HFFc6 (cell line): ENCODE measurements at regions not wholly inside any gene's neighbourhood (a gene's known extent, or its start where the extent isn't known, plus 50 kb on each side); places are given as distances from the start of the nearest gene placed in this dataset.

Experiments
- DNase-seq: peaks from one replicate; pipeline ENCODE4 v3.0.0-alpha.2; 2018
- H3K27ac Mint-ChIP-seq: 2 replicates; pipeline ENCODE4 v1.8.0; 2020; ENCODE audit warnings: mild to moderate bottlenecking, mixed read lengths
- H3K27me3 Mint-ChIP-seq: 2 replicates; pipeline ENCODE4 v1.8.0; 2021; ENCODE audit warnings: mild to moderate bottlenecking, moderate library complexity, mixed read lengths; ENCODE audit not compliant: insufficient read depth
- H3K36me3 Mint-ChIP-seq: 2 replicates; pipeline ENCODE4 v1.8.0; 2021; ENCODE audit warnings: low read depth, mixed read lengths
- H3K4me1 Mint-ChIP-seq: 2 replicates; pipeline ENCODE4 v1.8.0; 2020; ENCODE audit warnings: low read depth, mixed read lengths
- H3K4me3 Mint-ChIP-seq: 2 replicates; pipeline ENCODE4 v1.8.0; 2020; ENCODE audit warnings: mild to moderate bottlenecking, moderate library complexity, mixed read lengths
- H3K9me3 Mint-ChIP-seq: 2 replicates; pipeline ENCODE4 v1.8.0; 2020; ENCODE audit warnings: mild to moderate bottlenecking, mixed read lengths
- TF ChIP-seq, protein P1 (sequence below): fragments of 200-600 bp; sonication (generic); IDR thresholded peaks from 2 replicates; pipeline ENCODE4 v1.5.0; 2021; ENCODE audit warnings: antibody characterized with exemption, mild to moderate bottlenecking

DNA sequence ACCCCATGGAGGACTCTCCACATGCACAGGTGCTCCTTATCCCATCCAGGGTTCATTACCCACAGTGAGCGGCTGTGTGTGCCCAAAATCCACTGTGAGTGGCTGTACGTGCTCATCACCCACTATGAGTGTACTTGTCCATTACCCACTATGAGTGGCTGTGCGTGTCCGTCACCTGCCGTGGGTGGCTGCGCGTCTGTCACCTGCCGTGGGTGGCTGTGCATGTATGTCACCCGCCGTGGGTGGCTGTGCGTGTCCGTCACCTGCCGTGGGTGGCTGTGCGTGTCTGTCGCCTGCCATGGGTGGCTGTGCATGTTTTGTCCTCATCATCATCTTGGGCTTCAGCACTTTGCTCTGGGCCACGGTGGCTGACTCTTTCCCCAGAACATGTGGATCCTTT is 78.6 kb upstream of the FN1 start:
- no peaks in the 10 kb centered on the region for H3K36me3 Mint-ChIP-seq
- H3K4me3 Mint-ChIP-seq, result no peak overlapping the region
- TF ChIP-seq, protein P1, sequence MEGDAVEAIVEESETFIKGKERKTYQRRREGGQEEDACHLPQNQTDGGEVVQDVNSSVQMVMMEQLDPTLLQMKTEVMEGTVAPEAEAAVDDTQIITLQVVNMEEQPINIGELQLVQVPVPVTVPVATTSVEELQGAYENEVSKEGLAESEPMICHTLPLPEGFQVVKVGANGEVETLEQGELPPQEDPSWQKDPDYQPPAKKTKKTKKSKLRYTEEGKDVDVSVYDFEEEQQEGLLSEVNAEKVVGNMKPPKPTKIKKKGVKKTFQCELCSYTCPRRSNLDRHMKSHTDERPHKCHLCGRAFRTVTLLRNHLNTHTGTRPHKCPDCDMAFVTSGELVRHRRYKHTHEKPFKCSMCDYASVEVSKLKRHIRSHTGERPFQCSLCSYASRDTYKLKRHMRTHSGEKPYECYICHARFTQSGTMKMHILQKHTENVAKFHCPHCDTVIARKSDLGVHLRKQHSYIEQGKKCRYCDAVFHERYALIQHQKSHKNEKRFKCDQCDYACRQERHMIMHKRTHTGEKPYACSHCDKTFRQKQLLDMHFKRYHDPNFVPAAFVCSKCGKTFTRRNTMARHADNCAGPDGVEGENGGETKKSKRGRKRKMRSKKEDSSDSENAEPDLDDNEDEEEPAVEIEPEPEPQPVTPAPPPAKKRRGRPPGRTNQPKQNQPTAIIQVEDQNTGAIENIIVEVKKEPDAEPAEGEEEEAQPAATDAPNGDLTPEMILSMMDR, result no peak
- no peaks in the 10 kb centered on the region for H3K27me3 Mint-ChIP-seq
- no peak overlapping the region for H3K27ac Mint-ChIP-seq
- no peaks in the 10 kb centered on the region for H3K9me3 Mint-ChIP-seq
- no peak for DNase-seq
- no peaks in the 10 kb centered on the region for H3K4me1 Mint-ChIP-seq

DNA sequence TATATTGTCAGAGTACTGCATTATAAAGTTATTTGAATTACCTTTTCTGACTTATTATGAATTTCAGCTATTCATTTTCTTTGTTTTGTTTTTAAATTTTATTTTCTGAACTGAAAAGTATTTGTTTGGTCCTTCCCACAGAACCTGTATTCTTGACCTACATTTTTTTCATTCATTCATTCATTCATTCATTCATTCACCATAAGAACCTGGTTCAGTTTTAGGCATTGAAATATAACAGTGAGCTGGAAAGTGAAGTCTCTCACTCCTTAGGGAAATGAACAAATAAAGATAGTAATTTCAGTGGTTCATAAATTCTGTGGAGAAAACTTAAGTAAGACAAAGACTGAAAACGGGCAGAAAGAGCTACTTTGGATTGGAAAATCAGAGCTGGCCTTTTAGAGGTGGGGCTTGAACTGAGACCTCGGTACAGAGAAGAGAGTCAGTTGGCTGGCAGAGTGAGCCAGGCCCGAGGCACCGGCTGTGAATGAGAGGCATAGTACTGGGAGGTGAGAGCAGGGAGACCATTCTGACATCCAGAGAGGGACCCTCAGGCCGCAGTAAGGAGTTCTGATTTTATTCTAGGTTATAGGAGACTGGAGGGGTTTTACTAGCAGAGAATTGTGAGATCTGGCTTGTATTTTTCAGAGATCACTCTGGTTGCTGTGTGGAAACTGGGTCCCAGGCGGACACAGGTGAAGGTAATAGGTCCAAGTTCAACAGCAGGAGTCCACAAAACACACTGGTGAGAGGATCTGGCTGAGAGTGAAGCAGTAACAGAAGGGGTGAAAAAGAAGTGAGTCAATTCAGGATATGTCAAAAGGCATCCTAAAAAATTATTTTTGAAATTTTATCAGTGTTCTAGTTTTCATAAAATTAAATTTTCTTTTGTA is 75.8 kb upstream of the FN1 start:
- H3K27me3 Mint-ChIP-seq, result no peaks in the 10 kb centered on the region
- no peaks in the 10 kb centered on the region for H3K9me3 Mint-ChIP-seq
- H3K36me3 Mint-ChIP-seq, result no peaks in the 10 kb centered on the region
- DNase-seq, result no peak
- H3K4me1 Mint-ChIP-seq, result peaks cover 14% of the 10 kb centered on the region
- H3K27ac Mint-ChIP-seq, result no peak overlapping the region
- TF ChIP-seq, protein P1, result no peak
- no peak overlapping the region for H3K4me3 Mint-ChIP-seq

DNA sequence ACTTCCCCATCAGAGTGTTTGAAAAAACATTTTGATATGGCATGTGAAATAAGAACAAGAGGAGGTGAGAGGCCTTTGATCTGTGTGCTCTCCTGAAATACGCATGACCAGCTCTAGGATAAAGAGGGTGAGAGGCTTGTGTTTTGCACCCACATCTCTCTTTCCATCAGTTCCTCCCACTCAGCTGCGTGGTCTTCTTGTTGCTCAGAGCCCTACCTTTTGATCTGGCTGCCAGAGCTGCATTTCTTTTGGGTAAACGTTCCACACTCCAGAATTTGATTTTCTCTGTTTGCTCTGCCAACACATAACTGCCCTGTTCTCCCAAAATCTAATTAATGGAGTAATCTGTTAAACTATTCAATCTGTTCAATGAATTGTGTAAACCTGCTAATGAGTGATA is 72.0 kb upstream of the FN1 start:
- Mint-ChIP-seq H3K4me1 (peaks cover 52% of the 10 kb centered on the region), H3K36me3 (no peaks in the 10 kb centered on the region), H3K9me3 (no peaks in the 10 kb centered on the region), H3K4me3 (no peak overlapping the region), H3K27me3 (no peaks in the 10 kb centered on the region), H3K27ac (no peak overlapping the region)
- no peak for DNase-seq
- TF ChIP-seq, protein P1, result no peak

DNA sequence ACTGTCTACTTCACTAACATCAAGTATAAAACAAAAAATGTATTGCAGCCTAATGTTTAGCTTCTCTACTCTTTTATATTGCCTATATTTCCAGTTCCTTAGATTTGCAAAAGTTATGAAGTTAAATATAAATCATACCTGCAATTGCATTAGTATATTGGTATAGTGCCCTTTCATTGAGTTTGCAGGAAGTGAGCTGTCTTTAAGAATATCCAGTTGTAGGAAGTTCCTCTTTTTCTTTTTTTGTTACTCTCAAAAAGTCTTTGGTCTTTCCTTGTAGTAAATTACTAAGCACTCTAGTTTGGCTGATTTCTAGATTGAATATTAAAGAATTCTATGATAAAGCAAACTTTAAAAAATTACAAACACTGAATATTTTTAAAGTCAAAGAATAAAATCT is 71.3 kb upstream of the FN1 start:
- Mint-ChIP-seq H3K27me3 (no peaks in the 10 kb centered on the region), H3K4me3 (no peak overlapping the region), H3K4me1 (peaks cover 52% of the 10 kb centered on the region), H3K36me3 (no peaks in the 10 kb centered on the region), H3K9me3 (no peaks in the 10 kb centered on the region), H3K27ac (no peak overlapping the region)
- no peak for DNase-seq
- TF ChIP-seq, protein P1, result no peak

DNA sequence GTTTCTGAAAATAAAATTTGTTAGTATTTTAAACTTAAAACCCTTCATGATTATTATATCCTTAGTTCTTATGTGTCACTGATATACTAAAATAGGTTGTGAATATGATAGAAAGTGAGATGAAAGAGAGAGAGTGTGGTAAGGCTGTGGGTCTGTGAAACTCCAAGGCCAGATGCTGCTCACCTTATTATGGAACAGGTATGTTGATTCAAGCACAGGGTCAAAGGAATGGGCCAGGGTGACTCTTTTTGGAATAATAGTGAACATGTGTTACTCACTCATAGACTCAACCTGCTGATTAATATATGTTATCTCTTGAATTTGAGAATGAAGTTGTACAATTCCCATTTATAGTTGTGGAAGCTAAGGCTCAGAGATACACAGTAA is 70.7 kb upstream of the FN1 start:
- Mint-ChIP-seq H3K27me3 (no peaks in the 10 kb centered on the region), H3K27ac (no peak overlapping the region), H3K9me3 (no peaks in the 10 kb centered on the region), H3K36me3 (no peaks in the 10 kb centered on the region), H3K4me3 (no peak overlapping the region), H3K4me1 (peaks cover 52% of the 10 kb centered on the region)
- TF ChIP-seq, protein P1, result no peak
- DNase-seq, result no peak
